HG03432 (cell line): ENCODE measurements at regions not wholly inside any gene's neighbourhood (a gene's known extent, or its start where the extent isn't known, plus 50 kb on each side); places are given as distances from the start of the nearest gene placed in this dataset.
"Not testable (repeated sequence)": the region's sequence is repeated elsewhere in the genome, so short reads cannot be mapped to it uniquely, and the experiment has no call there.

Source experiments
- ATAC-seq: cut with Tn5 transposase; IDR thresholded peaks from one replicate; pipeline ENCODE4 v1.9.1; 2021; ENCODE audit warnings: mild to moderate bottlenecking, moderate library complexity; ENCODE audit not compliant: unreplicated experiment

DNA sequence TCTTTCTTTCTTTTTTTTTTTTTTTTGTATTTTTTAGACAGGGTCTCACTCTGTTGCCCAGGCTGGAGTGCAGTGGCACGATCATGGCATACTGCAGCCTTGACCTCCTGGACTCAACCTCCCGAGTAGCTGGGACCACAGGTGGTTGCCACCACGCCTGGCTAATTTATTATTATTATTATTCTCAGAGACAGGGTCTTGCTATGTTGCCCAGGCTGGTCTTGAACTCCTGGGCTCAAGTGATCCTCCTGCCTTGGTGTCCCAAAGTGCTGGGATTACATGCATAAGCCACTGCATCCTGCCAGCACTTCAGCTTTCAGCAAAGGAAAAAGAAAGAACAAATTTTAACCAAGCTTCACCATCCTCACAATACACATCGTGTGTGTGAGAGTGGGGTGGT, 97.9 kb upstream of the SERBP1 start:
- ATAC-seq = no peak

DNA sequence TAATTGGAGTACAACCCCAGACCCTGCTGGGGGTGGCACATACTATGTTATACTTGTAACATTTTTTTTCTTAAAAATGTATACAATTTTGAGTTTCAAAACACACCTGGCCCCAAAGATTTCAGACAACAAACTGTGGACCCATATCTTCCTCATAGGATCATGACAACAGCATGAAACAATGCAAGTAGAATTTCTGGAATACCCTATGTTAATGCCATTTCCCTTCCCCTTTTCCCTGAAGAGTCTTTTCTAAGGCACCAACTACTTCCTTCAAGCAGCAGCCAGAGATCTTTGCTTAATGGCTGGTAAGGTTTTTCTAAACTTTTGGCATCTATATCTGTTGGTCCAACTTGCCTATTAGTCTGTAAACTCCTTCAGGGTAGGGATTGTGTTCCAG, 99.9 kb upstream of the SERBP1 start:
- no peak for ATAC-seq

DNA sequence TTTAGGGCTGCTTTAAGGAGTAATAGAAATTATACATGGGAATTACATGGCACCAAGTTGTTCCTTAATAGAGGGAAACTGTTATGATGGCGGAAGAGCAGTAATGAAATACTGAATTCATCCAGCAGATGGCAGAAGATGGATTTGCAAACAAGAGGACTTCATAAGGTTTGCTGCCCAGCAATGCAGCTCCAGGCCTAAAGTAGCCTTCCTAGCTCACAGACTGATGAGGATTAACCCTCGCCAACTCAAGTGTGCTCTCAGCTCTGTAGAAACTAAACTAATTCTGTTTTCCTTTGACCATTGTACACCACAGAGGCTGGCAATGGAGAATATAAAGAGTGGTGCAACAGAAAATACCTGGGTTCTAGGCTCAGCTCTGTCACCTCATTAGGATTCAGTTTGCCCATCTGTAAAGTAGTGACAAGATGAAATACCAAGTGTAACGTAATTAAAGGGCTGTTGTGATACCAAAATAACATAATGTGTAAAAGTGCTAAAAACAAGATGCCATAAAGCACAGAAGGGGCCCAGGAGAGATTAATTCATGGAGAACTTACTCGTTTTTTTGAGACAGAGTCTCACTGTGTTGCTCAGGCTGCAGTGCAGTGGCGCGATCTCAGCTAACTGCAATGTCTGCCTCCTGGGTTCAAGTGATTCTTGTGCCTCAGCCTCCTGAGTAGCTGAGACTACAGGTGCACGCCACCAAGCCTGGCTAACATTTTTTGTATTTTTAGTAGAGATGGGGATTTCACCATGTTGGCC, 102.4 kb upstream of the SERBP1 start:
- peak; percentile 66 for ATAC-seq

DNA sequence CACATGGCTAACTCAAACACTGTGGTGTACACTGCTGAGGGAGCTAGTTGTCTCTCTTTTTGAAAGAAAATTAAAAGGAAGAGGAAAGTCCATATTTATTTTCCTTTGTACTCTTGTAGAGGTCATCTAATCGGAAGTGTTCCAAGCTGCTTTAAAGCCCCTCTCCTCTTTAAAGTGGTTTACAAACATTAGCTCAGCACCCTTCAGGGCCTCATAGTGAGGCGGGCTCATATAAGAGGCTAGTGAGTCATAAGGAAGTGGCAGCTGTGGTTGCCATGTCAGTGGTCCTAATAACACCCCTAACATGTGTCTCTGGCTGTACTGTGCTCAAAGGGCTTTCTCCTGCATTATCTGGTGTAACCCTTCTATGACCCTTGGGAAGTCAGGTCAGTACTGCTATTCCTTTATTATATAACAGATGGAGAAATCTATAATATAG, 104.4 kb upstream of the SERBP1 start:
- ATAC-seq = peak; percentile 41

DNA sequence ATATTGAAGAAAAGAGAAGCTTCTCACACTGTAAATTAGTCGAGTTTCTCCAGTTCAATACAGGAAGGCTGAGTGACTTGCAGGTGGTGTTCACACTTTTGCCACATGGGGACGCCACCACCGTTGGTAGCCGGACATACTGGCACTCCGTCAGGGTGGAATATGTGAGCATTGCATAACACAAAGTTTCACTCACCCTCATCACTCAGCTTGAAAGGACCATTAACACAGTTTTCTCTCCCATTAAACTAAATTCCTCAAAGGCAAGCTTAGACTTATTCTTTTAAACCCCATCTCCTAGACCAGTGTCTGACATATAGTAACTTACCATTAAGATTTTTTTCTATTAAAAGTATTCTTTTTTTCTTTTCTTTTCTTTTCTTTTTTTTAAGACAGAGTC, 105.3 kb upstream of the SERBP1 start:
- peak; percentile 83 for ATAC-seq

DNA sequence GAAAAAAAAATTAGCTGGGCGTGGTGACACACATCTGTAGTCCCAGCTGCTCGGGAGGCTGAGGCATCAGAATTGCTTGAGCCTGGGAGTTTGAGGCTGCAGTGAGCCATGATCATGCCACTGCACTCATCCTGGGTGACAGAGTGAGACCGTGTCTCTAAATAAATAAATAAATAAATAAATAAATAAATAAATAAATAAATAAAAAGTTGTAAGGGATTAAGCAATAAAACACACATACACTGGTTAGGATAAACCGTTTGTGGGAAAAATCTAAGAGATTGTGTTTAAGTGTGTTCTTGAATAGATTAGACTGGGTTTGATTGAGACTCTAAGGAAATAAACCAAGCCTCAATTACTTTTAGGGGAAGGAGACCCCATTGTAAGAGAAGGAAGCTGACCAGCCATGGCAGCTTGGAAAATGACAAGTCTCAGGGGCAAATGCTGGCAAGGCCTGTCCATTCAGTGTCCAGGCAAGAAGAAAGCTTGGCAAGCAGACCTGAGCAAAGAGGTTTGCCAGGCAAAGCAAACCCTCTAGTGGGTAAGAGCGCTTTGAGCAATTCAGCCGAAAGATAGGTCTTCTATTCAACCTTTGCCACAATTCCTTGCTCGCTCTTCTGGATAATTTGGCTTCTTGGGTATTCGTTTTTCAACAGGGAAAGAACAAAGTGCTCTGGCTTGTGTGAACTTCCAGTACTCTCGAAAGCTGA, 106.9 kb upstream of the SERBP1 start:
- no peak for ATAC-seq

DNA sequence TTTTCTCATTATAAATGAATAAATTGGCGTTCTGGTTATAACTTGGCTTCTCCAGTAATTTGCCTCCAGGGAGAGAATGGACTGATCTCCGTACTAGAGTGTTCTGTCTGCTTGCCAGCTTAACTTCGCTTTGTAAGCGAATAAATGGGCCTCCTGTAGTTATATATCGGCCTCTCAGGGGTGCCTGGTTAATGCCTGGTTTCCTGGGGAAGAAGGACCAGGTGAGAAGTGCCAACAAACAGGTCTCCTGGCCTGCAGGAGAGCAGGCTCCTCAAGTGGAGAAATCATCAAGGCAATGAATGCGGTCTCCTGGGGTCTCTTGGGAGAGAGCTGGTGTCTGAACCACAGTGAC, 107.4 kb upstream of the SERBP1 start:
- no peak for ATAC-seq

DNA sequence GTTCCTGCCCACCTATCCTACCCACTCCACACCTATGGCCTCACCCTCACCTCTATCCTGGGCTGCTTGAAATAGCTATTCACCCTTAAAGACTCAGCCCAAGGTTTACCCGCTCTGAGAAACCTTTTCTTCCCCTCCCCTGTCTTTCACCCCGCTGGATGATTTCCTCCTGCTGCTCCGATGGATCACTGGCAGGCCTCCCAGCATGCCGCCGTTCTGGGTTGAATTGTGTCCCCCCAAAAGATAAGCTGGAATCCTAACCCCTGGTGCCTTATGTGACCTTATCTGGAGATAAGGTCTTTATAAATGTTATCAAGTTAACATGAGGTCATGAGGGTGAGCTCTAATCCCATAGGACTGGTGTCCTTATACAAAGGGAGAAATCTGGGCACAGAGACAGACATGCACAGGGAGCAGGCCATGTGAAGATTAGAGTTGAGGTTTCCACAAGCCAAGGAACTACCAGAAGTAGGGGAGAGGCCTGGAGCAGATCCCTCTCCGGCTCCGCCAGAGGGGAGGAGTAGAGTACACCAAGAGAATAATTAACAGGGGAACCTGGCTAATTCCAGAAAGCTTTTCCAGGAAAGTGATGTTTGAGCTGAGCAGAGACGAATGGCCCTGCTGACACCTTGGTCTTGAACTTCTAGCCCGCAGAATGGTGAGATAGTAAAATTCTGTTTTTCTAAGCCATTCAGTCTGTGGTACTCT, 110.0 kb upstream of the SERBP1 start:
- no peak for ATAC-seq

DNA sequence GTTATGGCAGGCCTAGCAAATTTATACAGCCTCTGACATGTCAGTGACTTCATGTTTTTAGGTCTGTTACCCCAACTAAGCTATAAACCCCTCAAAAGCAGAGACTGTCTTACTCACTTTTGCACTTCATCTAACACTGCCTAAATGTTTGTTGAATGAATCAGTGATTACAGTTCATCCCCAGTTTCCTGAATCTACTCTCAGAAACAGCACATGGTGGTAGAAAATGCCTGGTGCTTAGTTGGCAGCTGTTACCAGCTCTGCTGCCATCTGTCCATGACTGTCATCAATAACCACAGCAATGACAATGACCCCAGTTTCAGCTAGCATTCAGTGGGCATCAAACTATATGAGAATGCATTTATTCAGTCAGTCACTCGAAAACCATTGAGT, 110.5 kb upstream of the SERBP1 start:
- ATAC-seq = no peak

DNA sequence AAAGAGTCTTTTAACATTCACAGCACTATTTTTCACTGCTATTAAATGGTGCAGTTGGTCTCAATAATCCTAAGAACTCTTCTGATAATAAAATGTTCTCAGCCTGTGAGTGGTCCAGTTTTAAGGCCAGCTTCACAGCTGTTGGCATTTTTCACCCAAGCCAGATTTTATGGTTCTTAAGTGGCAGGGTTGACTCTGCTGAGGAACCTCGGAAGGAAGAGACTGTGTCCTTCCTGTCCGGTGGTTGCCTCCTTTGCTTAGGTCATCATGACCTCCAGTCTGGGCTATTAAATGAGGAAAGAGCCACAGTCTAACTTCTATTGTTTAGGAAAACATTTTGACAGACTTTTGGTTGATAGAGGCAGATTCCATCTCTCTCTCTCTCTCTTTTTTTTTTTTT, 112.5 kb upstream of the SERBP1 start:
- no peak for ATAC-seq

DNA sequence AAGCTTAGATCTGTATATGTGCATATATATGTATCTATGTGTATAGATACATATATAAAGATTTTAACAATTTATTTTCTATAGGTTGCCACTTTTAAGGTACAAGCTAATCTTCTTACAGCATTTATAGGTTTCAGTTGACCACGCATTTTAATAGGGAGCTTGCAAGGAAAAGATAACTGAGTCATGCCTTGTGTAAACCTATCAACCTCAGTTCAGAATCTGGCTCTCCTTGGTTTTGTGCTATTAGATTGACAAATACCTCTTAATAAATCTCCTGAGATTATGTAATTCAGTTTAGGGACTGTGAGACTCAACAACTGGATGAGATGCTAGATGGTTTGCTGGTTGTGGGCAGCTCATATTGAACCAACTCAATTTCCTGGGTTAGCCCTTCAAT, 114.7 kb upstream of the SERBP1 start:
- ATAC-seq = no peak

DNA sequence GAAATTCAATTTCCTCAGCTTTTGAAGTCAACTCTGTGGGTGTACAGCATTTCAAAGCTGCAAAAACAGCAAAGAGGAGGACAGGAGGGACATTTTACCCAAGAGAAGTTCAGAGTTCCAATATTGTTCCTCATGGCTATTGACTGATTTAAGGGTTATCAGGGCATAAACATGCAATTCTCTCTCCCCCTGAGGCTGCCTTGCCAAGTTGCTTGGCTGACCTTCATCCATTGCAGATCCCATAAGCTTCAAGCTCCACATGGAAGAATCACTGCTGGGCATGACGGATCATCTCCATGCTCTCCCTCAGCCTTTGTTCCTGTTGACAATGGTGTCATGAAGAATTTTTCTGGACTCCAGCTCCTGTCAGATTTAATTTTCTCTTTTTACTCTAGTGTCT, 115.2 kb upstream of the SERBP1 start:
- no peak for ATAC-seq

DNA sequence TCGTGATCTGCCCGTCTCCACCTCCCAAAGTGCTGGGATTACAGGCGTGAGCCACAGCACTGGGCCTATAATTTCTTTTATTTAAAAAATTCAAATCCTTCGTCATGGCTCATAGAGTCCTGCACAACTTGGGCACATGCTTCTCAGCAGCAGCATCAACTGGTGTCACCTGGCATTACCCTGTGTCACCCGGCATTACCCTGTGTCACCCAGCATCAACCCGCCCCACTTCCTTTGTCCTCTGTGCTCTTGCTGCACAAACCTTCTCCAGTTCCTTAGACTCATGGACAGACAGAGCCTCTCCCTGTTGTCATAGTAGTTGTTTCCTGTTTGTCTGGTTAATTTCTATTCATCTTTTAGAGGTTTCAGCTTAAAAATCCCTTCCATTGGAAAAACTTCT, 121.2 kb upstream of the SERBP1 start:
- ATAC-seq = no peak

DNA sequence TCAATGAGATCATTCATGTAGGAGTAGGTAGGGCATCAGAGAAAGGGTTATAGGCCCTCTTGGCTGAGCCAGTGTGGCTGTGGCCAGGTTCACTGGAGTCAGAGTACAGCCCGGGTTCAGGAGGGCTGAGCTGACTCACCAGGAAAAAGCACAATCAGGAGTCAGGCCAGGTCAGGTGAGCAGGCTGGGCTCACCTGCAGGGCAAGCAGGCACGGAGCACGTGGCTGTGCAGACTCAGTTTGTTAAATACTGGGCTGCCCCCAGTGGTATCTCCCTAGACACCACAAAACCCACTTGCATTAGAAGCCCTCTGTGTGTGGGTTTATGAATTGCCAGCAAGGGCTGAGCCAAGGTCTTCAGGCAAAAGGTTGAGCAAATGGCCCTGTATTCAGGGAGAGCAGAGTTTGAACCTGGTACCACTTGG, 122.1 kb upstream of the SERBP1 start:
- no peak for ATAC-seq

DNA sequence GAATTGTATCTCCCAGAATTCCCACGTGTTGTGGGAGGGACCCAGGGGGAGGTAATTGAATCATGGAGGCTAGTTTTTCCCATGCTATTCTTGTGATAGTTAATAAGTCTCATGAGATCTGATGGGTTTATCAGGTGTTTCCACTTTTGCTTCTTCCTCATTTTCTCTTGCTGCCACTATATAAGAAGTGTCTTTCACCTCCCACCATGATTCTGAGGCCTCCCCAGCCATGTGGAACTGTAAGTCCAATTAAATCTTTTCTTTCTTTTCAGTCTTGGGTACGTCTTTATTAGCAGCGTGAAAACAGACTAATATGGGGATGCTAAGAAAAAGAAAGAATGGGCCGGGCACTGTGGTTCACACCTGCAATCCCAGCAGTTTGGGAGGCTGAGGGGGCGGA, 124.0 kb upstream of the SERBP1 start:
- not testable (repeated sequence) for ATAC-seq

DNA sequence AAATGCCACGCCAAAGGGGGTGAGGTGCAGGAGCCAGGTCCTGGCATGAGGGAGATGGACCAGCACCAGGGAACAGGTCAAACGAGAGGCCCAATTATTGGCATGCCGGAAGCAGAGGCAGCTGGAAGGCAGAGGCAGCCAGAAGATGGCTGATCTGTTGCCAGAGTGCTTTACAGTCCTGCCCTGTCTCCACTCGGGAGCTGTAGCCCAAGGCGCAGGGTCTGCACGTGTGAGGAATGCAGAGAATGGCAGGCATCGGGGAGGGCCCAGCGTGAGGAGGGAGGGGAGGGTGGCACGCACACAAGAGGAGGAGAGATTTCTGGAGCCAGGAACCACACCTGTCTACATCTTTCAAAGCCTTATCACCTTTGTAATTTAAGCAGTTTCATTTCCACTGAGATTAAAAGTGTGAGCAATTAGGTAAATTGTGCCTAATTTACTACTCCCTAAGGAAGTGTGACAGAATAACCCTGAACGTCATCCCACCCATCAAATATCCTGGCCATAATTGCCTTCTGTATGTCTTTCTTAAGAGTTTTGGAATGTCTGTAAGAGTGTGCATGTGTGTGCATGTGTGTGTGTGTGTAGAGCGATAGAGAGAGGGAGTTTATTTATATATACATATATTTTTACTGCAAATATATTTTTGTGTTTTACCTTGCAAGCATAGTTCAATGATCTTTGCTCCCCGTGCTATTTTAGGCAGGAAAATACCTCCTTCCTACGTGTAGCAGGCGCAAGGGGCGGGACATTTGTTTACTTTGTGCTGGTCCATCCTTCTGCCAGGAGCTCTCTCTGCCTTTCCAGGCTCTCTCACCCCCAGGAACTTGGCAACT, 125.5 kb upstream of the SERBP1 start:
- ATAC-seq = no peak

DNA sequence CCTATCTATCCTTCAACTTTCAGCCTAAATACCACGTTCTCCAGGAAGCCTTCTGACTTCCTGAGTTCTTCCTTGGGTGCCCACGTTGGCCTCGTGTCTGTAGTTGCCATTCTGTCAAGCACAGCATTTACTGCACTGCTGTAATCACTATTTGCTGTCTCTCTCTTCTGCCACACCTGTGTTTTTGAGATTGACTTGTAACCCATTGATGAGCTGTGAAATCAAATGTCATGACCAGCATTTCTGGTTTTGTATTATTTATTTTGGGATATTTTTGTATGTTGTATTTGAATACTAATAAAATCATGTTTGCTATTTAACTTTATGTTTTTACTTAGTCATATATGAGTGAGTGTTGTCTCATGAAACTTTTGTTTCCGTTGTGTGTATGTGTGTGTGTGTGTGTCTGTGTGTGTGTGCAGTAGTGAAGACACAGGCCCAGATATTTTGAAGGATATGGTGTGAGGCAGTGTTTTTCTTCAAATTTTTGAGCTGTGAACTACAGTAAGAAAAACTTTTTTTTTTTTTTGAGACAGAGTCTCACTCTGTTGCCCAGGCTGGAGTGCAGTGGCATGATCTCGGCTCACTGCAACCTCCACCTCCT, 126.2 kb upstream of the SERBP1 start:
- no peak for ATAC-seq

DNA sequence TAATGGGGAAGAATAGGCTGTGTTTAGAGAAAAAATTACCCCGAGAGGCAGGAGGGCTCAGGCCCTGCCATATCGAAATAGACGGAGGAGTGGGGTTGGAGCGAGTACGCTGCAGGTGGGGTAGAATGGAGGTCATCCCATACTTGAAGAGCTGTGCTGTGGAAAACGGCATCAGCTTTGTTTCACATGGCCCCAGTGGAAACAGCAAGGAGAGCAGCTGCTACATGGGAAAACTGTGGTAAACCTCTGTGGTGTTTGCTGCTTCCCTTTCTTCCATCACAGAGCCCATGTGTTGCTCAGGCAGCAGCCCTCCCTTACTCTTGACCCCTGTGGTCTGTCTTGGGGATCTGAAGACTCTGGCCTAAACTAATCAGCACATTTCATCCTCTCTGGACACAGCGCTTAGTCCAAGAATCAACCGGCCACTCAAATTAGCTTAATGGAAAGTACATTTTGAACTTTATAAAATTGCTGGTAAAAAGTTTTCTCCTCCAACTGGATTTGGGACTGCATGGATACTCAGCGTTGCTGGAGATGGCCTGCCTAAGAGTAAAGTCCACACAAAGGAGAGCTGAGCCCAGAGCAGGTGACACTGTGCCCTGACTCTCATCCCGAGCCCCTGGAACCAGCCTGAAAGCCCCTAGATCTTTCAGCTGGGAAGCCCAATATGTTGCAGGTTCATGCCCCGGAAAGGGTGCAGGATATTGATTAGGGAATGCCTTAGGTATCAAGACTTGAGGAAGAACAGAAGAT, 127.1 kb upstream of the GADD45A start:
- no peak for ATAC-seq

DNA sequence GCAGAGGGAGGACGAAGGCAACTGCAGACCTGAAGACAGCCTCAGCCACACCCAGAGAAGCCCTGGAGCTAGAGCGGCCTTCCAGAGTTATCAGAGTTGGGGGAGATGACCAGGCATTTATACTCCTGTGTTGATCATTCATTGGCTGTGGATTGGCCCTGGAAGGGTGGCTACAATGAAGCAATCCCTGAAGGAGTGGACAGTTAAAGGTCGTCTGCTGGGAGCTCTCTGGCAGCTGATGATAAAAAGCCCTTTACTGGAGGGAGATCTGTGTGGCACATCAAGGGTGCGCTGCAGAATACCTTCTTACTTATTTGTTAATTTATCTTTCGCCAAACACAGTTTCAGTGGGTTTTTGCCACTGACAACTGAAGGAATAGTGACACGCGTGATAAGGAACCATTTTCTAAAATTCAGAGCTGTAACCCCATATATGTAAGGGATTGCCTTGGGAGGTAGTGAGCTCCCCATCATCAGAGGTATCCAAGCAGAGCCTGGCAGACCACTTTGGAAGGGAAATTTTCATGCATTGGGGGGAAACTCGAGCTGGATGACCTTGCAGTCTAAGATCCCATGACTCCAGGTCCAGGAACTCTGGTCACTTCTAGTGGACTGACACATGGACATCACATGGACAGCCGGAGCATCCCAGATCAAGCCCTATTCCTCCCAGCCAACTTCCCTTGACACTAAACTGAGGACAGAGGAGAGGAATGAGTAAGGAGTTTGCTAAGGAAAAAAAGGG, 126.4 kb upstream of the GADD45A start:
- no peak for ATAC-seq
